ENCODE measurements at regions not wholly inside any gene's neighbourhood (a gene's known extent, or its start where the extent isn't known, plus 50 kb on each side); places are given as distances from the start of the nearest gene placed in this dataset.

DNA sequence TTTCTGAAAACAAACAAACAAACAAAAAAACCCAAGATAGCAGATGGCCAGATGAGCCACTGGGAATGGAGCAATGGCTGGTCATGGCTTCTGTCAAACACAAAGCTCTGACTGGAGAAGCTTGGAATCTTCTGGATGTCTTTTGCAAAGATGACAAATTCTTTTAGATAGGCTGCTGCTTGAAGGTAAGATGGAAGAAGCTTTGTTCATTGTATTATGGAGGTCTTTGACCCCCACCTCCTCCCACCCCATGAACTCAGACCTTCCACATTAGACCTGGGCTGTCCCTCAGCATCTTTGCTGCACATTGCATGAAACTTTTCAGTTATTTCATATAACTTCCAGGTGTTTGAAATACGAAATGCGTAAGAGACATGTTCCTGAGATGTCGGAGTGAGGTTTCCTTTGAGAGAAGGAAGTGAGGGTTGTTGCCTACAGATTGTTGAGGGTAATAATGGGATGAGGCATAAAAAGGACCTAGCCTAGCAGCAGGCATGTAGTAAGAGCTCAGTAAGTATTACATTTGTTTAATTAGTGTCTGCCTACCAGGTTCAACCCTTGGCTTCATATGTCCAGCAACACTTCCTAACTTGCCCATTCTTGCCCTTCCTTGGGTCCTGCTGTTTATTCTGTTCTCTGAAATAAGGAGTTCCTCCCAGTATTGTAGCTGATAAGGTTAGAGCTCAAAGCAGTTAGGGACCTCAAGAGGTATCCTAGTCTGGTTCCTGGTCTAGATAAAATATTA lies 51.4 kb upstream of the IER3 start:
- no peak overlapping the region for H3K27ac Mint-ChIP-seq
- H3K36me3 Mint-ChIP-seq (ENCODE audit: low read depth): no peaks in the 10 kb centered on the region
- TF ChIP-seq, protein P1, sequence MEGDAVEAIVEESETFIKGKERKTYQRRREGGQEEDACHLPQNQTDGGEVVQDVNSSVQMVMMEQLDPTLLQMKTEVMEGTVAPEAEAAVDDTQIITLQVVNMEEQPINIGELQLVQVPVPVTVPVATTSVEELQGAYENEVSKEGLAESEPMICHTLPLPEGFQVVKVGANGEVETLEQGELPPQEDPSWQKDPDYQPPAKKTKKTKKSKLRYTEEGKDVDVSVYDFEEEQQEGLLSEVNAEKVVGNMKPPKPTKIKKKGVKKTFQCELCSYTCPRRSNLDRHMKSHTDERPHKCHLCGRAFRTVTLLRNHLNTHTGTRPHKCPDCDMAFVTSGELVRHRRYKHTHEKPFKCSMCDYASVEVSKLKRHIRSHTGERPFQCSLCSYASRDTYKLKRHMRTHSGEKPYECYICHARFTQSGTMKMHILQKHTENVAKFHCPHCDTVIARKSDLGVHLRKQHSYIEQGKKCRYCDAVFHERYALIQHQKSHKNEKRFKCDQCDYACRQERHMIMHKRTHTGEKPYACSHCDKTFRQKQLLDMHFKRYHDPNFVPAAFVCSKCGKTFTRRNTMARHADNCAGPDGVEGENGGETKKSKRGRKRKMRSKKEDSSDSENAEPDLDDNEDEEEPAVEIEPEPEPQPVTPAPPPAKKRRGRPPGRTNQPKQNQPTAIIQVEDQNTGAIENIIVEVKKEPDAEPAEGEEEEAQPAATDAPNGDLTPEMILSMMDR (IDR thresholded peaks at IDR 0.05): no peak
- H3K4me1 Mint-ChIP-seq (ENCODE audit: low read depth): peaks cover 26% of the 10 kb centered on the region
- no peaks in the 10 kb centered on the region for H3K27me3 Mint-ChIP-seq (ENCODE audit: insufficient read depth)
- DNase-seq: no peak
- no peaks in the 10 kb centered on the region for H3K9me3 Mint-ChIP-seq
- no peak overlapping the region for H3K4me3 Mint-ChIP-seq
